Lower leg skin (tissue), 3 donors: ENCODE measurements at regions not wholly inside any gene's neighbourhood (a gene's known extent, or its start where the extent isn't known, plus 50 kb on each side); places are given as distances from the start of the nearest gene placed in this dataset.

Experiments used
- CTCF ChIP-seq, 3 donors: fragments of 450-650 bp; IDR thresholded peaks; one replicate each; pipeline ENCODE4 v1.5.1; 2016; ENCODE audit warnings: antibody characterized with exemption in 3 of 3, mild to moderate bottlenecking in 3 of 3, moderate library complexity in 2 of 3
- POLR2A ChIP-seq, 2 donors: fragments of 450-650 bp; IDR thresholded peaks; one replicate each; pipeline ENCODE4 v1.6.1; 2016 to 2017; ENCODE audit warnings: antibody characterized with exemption in 2 of 2, mild to moderate bottlenecking in 1 of 2, moderate library complexity in 1 of 2

- TF ChIP-seq CTCF (IDR thresholded peaks at IDR 0.05) (no peak), POLR2A (IDR thresholded peaks at IDR 0.05) (no peak)
These were observed 116.9 kb upstream of the SIRPG start for GRCh38 chr20:1774479-1774878.
